GM21529 (cell line): ENCODE measurements at regions not wholly inside any gene's neighbourhood (a gene's known extent, or its start where the extent isn't known, plus 50 kb on each side); places are given as distances from the start of the nearest gene placed in this dataset.

ENCODE experiments used
- ATAC-seq: cut with Tn5 transposase; IDR thresholded peaks from one replicate; pipeline ENCODE4 v1.9.1; 2021; ENCODE audit not compliant: unreplicated experiment

DNA sequence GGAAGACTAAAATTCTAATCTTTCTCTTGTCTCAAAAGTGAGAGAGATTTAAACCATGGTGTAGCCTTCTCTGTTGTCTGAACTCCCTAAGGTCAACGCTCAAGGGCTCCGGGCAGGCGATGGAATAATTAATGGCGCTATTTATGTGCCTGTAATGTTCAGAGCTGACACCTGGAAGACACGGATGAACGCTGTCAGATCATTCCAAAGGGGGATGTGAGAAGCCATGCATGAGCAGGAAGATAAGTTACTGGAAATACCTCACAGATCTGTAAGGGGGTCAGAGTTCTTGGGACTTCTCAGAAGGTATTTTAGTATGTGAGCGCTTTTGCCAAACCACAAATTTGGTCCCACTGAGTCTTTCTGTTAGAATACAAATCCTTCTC, 73.3 kb upstream of the MTPN start:
- ATAC-seq, result no peak

DNA sequence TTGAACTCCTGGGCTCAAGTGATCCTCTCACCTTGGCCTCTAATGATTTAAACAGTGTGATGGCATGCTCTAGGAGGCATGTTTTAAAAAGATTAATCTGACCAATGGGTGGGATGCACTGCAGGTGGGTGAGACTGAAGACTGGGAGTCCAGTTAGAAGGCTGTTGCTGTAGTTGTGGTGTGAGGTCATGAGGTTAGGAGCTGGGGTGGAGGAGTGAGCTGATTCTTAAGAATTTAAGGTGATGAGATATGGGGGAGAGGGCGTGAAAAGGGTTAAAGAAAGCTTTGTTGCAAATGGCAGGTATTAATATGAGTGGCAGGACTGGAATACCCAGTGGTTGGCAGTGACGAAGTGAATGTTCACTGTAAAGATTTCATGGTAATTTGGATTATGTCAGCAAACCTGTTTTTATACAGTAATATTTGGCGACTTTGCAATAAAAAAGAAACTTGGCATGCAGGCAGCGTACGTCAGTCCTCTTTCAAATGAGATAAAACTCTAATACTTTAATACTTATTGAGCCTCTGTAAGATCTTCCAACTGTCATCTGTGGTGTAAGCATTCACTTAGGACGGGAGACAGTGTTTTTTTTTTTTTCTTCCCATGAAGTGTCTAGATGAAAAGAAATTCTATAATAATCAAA, 72.8 kb upstream of the MTPN start:
- ATAC-seq, result no peak

DNA sequence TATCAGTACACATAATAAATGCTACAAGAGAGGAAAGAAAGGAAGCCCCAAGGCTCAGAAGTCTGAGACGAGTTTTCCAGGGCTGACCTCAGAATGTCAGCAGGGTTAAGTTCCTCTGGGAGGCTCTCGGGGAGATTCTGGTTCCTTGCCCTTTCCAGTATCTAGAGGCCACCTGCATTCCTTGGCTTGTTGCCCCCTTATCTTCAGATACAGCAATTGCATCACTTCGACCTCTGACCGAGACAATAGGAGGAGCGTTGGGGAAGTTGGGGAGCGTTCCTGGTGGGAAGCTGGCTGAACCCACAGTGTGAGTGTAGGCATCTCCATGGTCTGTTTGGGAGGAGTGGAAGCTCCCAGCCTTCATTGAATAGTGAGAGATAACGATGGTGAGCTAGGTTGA, 72.0 kb upstream of the MTPN start:
- ATAC-seq, result no peak

DNA sequence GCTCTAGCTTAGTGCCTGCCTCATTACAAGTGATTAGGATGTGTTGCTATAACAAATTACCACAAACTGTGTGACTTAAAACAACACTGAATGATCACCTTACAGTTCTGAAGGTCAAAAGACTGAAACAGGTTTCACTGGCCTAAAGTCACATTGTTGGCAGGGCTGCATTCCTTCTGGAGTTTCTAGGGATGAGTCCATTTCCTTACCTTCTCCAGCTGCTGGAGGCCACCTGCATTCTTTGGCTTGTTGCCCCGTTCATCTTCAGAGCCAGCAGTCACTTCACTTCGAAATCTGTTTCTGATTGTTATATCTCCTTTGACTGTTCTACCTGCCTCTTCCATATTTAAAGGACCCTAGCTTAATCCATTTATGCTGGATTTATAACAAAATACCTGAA, 69.4 kb upstream of the MTPN start:
- ATAC-seq, result no peak

DNA sequence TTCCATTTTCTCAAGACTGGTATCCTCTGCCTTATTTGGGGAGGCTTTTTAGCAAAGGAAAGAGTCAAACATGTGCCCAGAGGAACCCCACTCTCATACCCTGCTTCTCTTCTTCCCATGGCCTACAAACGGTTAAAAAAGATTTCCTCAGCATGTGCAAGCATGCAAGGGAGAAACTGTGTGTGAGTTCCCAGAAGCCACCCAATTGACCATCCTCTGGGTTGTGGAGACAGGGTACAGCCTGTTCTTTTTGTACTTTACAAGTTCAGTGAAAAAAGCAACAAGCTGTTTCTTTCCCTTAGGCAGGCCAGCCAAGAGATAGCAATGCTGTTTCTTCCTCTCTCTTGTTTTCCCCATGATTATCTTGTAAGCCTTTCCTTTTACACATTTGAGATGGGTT, 68.8 kb upstream of the MTPN start:
- ATAC-seq, result no peak

DNA sequence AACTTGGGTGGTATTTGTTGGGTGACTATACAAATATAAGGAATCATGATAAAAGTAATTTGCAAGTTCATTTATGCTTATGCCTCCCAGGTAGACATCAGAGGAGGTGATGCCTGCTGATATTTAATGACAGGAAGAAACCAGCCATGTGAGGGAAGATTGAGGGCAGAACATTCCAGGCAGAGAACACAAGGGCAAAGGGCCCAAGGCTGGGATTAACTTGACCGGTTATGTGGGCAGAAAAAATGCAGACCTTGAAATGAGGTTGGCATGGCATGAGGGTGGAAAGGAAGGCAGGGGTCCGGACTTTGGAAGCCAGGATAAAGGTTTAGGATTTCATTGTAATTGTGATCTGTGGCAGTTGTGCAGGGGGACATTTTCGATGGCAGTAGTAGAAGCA, 68.0 kb upstream of the MTPN start:
- no peak for ATAC-seq

DNA sequence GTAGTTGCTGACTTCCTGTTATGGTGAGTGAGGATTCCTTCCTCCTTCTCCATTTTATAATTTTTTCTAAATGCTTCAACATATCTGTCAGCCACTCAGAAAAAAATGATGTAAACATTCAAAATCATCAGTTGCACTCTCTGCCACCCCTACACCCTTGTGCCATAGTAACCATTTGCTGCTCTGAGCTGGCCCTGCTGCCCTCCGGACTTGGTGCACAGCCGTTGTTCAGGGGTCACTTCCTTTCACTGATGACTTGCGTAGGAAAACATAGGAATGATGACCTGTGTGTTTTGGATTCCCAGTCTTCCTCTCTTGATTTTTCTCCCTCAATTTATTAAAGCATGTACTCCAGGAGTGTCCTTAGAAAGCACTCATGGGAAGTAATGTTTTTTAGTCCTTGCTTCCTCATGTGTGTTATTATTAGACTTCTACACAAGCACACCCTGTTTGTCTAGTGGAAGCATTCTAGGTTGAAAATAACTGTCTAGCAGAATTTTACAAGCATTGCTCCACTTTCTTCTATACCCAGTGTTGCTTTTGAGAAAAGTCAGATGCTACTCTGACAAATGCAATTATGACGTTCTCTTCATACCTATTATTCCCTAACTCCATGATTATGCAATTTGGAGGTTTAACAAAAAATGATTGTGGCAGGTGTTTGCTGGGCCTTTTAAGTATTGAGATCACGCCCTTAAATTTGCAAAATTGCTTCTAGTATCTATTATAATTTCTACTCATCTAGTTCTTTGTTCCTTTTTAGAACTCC, 62.6 kb upstream of the MTPN start:
- ATAC-seq, result no peak

DNA sequence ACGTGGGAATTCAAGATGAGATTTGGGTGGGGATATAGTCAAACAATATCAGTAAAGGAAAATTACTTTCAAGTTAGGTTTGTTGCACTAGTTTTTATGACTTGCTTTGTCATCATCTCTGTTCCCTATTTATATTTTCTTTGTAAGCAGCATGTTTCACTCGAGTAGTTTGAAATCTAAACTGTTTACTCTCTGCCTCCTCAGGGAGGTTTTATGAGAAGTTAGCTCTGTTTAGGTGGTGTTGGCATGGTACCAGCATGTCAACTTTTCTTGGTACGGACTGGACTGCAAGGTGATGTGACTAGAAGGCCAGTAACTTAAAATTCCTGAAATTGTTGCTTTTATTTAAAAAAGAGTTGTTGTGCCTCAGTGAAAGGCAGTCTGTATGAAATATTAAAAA, 59.2 kb upstream of the MTPN start:
- ATAC-seq, result no peak

DNA sequence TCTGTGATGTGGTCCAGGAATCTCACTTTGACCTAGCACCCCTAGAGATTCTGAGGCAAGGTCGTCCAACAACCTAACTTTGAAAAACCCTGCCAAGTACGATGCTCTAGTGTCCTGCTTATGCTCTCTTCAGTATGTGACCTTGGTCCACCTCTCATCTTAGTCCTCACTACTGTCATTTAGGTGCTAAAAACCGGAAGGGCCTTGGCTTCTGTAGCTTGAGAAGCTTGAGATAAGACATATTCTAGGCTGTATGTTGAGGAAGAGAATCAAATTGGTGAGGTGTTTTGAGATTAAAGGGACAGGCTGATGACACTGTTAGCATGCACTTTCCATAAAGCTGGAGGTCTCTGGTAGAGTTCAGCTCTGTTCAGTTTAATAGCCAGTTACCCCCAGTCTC, 57.0 kb upstream of the MTPN start:
- no peak for ATAC-seq

DNA sequence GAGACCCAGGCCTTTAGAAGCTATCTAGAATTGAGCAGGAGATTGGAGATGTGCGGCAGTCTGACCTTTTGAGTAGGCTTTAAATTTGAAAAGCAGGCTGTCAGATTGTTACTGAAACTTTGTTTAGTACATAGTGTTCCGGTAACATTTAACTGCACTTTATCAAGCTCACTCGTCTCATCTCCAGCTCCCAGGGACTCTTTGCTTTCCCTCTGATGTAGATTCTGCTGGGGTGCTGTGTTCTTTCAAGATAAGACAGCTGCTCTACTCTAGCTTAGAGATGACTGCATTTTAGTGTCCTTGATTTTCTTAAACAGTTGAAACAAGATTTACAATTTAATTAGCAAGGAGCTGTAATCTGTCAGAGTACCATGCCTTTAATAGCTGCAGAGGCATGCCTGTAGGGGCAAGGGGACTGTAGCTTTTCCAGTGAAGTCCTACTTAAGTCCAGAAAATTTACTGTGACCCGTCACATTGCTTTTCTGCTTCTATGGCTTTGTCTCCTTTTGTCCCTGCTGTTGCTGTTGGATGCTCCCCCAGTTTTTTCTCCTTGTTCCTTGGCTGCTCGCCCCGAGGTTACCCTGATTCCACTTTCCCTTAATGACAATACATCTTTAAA, 56.4 kb upstream of the MTPN start:
- no peak for ATAC-seq

DNA sequence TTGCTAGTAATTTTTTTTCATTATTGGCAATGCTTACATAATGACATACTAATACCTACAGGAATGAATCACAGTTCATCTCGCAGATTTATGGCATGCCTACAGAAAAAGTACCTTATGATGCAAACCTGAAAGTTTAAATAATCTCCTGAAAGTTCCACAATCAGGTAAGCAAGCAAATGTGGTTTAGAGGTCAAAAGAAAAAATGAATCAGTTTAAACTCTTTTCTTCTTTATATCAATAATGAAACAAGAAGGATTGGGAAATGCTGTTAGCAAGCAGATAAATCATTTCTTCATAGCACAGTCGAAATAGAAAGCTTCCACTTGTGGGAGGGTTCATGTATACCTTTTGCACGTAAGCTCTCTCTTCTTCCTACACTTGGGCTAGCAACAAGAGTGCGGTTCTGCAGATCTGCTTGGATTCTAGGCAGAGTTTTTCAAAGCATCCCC, 53.7 kb upstream of the MTPN start:
- peak; percentile 87 for ATAC-seq

DNA sequence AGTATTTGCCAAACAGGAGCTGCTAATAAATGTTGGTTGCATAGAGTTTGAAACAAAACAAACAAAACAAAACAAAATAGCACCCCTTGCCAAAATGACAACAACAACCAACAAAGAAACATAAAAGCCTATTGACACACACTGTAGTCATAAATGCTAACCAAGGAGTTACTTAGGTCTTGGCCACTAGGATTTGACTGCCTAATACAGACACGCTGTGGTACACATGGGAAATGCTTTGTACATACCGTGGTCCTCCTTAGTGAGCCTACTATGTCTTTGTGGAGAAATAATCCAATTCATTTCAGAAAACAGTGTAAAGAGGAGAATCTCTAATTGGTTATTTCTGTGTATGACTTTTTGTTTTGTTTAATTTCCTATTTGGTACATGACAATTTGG, 53.2 kb upstream of the MTPN start:
- no peak for ATAC-seq

DNA sequence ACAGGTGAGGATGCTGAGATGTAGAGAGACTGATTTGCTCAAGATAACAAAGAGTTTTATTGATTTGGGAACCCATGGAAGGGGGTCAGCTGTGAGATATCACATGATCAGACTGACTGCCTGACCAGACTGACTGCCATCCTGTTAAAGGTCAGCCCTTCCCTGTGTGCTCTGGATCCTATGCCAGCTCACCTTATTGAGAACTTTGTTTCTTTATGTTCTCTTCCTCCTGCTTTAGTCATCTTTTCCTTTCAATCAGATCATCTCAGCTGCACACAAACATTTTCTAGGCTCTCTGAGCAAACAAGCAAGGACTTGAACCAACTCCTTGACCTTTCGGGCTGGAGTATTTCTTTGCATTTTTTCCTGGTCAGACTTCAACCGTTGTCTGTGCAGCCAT, 50.0 kb upstream of the MTPN start:
- no peak for ATAC-seq
